Right lobe of liver (tissue), 4 donors: ENCODE measurements at regions not wholly inside any gene's neighbourhood (a gene's known extent, or its start where the extent isn't known, plus 50 kb on each side); places are given as distances from the start of the nearest gene placed in this dataset.

Source experiments
- POLR2A ChIP-seq: fragments of 450-650 bp; IDR thresholded peaks from one replicate; pipeline ENCODE4 v1.6.1; 2017; ENCODE audit warnings: antibody characterized with exemption, mild to moderate bottlenecking
- TF ChIP-seq, protein P1 (sequence below), 4 donors: fragments of 200-600 bp in 3 of 4; fragments of 450-650 bp in 1 of 4; IDR thresholded peaks; one replicate each; pipeline versions ENCODE4 v1.5.1 to v1.8.0; 2016 to 2022; ENCODE audit warnings: antibody characterized with exemption in 4 of 4, mild to moderate bottlenecking in 2 of 4
- donor health status: DM: no; HTN: no; CAD: no.
- donor health status: DM: no; HTN: no; CAD: no.
- donor health status: DM: no; HTN: yes; CAD: no.

DNA sequence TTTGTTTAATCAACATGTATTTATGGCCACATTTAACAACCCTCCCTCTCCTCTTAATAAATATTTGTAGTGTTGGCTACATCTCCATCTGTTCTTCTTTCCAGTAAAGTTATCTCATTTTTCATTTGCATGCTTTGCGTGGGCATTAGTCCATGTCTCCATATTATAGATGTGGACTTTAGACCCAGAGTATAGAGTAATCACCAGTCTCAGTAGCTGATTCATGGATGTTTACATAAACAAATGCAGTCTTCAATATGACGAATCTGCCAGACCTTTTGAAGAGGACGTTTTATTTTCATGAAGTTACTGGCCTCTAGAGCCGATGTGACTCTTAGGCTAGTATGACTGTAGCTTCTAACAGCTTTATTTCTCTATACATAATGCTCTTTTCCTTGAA is 1546.2 kb downstream of the OLFM4 start:
- TF ChIP-seq, protein P1, sequence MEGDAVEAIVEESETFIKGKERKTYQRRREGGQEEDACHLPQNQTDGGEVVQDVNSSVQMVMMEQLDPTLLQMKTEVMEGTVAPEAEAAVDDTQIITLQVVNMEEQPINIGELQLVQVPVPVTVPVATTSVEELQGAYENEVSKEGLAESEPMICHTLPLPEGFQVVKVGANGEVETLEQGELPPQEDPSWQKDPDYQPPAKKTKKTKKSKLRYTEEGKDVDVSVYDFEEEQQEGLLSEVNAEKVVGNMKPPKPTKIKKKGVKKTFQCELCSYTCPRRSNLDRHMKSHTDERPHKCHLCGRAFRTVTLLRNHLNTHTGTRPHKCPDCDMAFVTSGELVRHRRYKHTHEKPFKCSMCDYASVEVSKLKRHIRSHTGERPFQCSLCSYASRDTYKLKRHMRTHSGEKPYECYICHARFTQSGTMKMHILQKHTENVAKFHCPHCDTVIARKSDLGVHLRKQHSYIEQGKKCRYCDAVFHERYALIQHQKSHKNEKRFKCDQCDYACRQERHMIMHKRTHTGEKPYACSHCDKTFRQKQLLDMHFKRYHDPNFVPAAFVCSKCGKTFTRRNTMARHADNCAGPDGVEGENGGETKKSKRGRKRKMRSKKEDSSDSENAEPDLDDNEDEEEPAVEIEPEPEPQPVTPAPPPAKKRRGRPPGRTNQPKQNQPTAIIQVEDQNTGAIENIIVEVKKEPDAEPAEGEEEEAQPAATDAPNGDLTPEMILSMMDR (IDR thresholded peaks at IDR 0.05): no peak
- no peak for TF ChIP-seq POLR2A
